Loucy (cell line): ENCODE measurements at regions not wholly inside any gene's neighbourhood (a gene's known extent, or its start where the extent isn't known, plus 50 kb on each side); places are given as distances from the start of the nearest gene placed in this dataset.

ENCODE experiments used
- H2AFZ ChIP-seq: fragments of 200-600 bp; sonication (generic); 2 replicates; pipeline ENCODE4 v1.6.0; 2016; ENCODE audit warnings: antibody characterized with exemption, mild to moderate bottlenecking, low read length, moderate library complexity
- H3F3A ChIP-seq: fragments of 200-600 bp; 2 replicates; pipeline ENCODE4 v1.6.0; 2016; ENCODE audit warnings: antibody characterized with exemption, low read depth, mild to moderate bottlenecking
- H3K27me3 ChIP-seq: fragments of 200-600 bp; sonication (generic); 2 replicates; pipeline ENCODE4 v1.6.1; 2014; ENCODE audit warnings: low read length, mild to moderate bottlenecking; ENCODE audit not compliant: insufficient read depth, poor library complexity, severe bottlenecking
- H3K36me3 ChIP-seq: fragments of 200-600 bp; sonication (generic); 2 replicates; pipeline ENCODE4 v1.6.1; 2016; ENCODE audit warnings: low read length; ENCODE audit not compliant: insufficient read depth
- H3K4me1 ChIP-seq: fragments of 200-600 bp; sonication (generic); 2 replicates; pipeline ENCODE4 v1.5.1; 2014; ENCODE audit warnings: low read length, mild to moderate bottlenecking; ENCODE audit not compliant: insufficient read depth, poor library complexity, severe bottlenecking
- H3K4me2 ChIP-seq: fragments of 200-600 bp; sonication (generic); 2 replicates; pipeline ENCODE4 v1.6.0; 2014; ENCODE audit warnings: antibody characterized with exemption, low read length, low read depth, mild to moderate bottlenecking; ENCODE audit not compliant: poor library complexity, severe bottlenecking
- H3K4me3 ChIP-seq: fragments of 200-600 bp; sonication (generic); 2 replicates; pipeline ENCODE4 v1.5.1; 2014; ENCODE audit warnings: low read length, mild to moderate bottlenecking, mixed read lengths; ENCODE audit not compliant: poor library complexity, severe bottlenecking
- H3K79me2 ChIP-seq: fragments of 200-600 bp; sonication (generic); 2 replicates; pipeline ENCODE4 v1.6.1; 2014; ENCODE audit warnings: low read length; ENCODE audit not compliant: insufficient read depth
- H3K9ac ChIP-seq: fragments of 200-600 bp; sonication (generic); 2 replicates; pipeline ENCODE4 v1.6.0; 2014; ENCODE audit warnings: mild to moderate bottlenecking, low read depth, low read length, moderate library complexity; ENCODE audit not compliant: poor library complexity, severe bottlenecking
- H3K9me2 ChIP-seq: fragments of 200-600 bp; sonication (generic); replicated peaks from 2 replicates; pipeline ENCODE4 v1.6.1; 2016; ENCODE audit warnings: low read depth, low read length, mixed read lengths
- H3K9me3 ChIP-seq: fragments of 200-600 bp; sonication (generic); 2 replicates; pipeline ENCODE4 v1.6.1; 2014; ENCODE audit warnings: mild to moderate bottlenecking, antibody characterized with exemption, low read length, low read depth; ENCODE audit not compliant: insufficient read depth
- H4K20me1 ChIP-seq: fragments of 200-600 bp; sonication (generic); 2 replicates; pipeline ENCODE4 v1.6.0; 2014; ENCODE audit warnings: antibody characterized with exemption, low read length, mild to moderate bottlenecking; ENCODE audit not compliant: insufficient read depth, poor library complexity, severe bottlenecking
- CTCF ChIP-seq: fragments of 200-600 bp; sonication (generic); conservative IDR thresholded peaks from 2 replicates; pipeline ENCODE4 v1.5.1; 2014; ENCODE audit warnings: mild to moderate bottlenecking, antibody characterized with exemption, low read length
- EZH2phosphoT487 ChIP-seq: fragments of 200-600 bp; IDR thresholded peaks from 2 replicates; pipeline ENCODE4 v1.6.1; 2018; ENCODE audit warnings: antibody characterized with exemption, mild to moderate bottlenecking, moderate library complexity, borderline replicate concordance

GRCh38 chr14:55936691-55937090, 181.5 kb upstream of the PELI2 start:
- Histone ChIP-seq H3K9me3 (no peaks in the 10 kb centered on the region), H3K27me3 (no peaks in the 10 kb centered on the region), H3F3A (no peaks in the 10 kb centered on the region), H4K20me1 (no peaks in the 10 kb centered on the region), H3K79me2 (no peaks in the 10 kb centered on the region), H3K9me2 (no peaks in the 10 kb centered on the region), H3K4me2 (no peak overlapping the region), H3K4me3 (no peak overlapping the region), H3K36me3 (no peaks in the 10 kb centered on the region), H3K4me1 (no peaks in the 10 kb centered on the region), H3K9ac (no peak overlapping the region), H2AFZ (no peak overlapping the region)
- no peak for TF ChIP-seq EZH2phosphoT487
- no peak for TF ChIP-seq CTCF

GRCh38 chr14:55938249-55938791, 179.9 kb upstream of the PELI2 start:
- no peak overlapping the region for H3K4me3 ChIP-seq
- no peak for TF ChIP-seq CTCF
- TF ChIP-seq EZH2phosphoT487 = no peak
- no peaks in the 10 kb centered on the region for H4K20me1 ChIP-seq
- no peaks in the 10 kb centered on the region for H3K4me1 ChIP-seq
- H3K36me3 ChIP-seq = no peaks in the 10 kb centered on the region
- H3K9me3 ChIP-seq = no peaks in the 10 kb centered on the region
- no peaks in the 10 kb centered on the region for H3F3A ChIP-seq
- no peak overlapping the region for H3K9ac ChIP-seq
- no peaks in the 10 kb centered on the region for H3K27me3 ChIP-seq
- H3K4me2 ChIP-seq = no peak overlapping the region
- no peaks in the 10 kb centered on the region for H3K9me2 ChIP-seq
- no peaks in the 10 kb centered on the region for H3K79me2 ChIP-seq
- H2AFZ ChIP-seq = no peak overlapping the region

- no peak overlapping the region for H3K4me3 ChIP-seq
- no peak overlapping the region for H3K4me2 ChIP-seq
- no peaks in the 10 kb centered on the region for H3K9me2 ChIP-seq
- no peak overlapping the region for H3K9ac ChIP-seq
- TF ChIP-seq CTCF (no peak), EZH2phosphoT487 (no peak)
- no peaks in the 10 kb centered on the region for H3K9me3 ChIP-seq
- peaks cover 6% of the 10 kb centered on the region for H3K4me1 ChIP-seq
- H3F3A ChIP-seq = no peaks in the 10 kb centered on the region
- no peaks in the 10 kb centered on the region for H3K27me3 ChIP-seq
- no peaks in the 10 kb centered on the region for H3K79me2 ChIP-seq
- no peak overlapping the region for H2AFZ ChIP-seq
- no peaks in the 10 kb centered on the region for H3K36me3 ChIP-seq
- H4K20me1 ChIP-seq = no peaks in the 10 kb centered on the region
Measured at GRCh38 chr14:55942076-55942654, 176.0 kb upstream of the PELI2 start.
